A673 (cell line): ENCODE measurements at regions not wholly inside any gene's neighbourhood (a gene's known extent, or its start where the extent isn't known, plus 50 kb on each side); places are given as distances from the start of the nearest gene placed in this dataset.

Experiments
- BruUV-seq: library from RNA; stranded (reverse); fragments of 400-500 nt; replicated peaks from 2 replicates; lab custom pipeline; 2021; lab: Mats Ljungman, UMichigan
- CTCF ChIA-PET: fragments of 300-600 bp; sonication (Branson Sonifier 250); formaldehyde crosslinking; loops from one replicate; lab custom pipeline; 2022; ENCODE audit warnings: antibody characterized with exemption; lab: Charles Lee
- POLR2A ChIA-PET: fragments of 300-600 bp; sonication (Branson Sonifier 250); formaldehyde crosslinking; loops from one replicate; lab custom pipeline; 2022; ENCODE audit warnings: antibody characterized with exemption; ENCODE audit not compliant: low non-redundant PET; lab: Charles Lee
- DNase-seq: peaks from one replicate; pipeline ENCODE4 v3.0.0-alpha.2; 2015; ENCODE audit warnings: low spot score
- H3K27ac ChIP-seq: fragments of 200-600 bp; sonication (generic); 2 replicates; pipeline ENCODE4 v1.5.1; 2016; ENCODE audit warnings: mixed run types, low read depth, mild to moderate bottlenecking, mixed read lengths, antibody characterized with exemption, low read length; ENCODE audit not compliant: poor library complexity, severe bottlenecking
- H3K27me3 ChIP-seq: fragments of 200-600 bp; sonication (generic); replicated peaks from 2 replicates; pipeline ENCODE4 v1.6.1; 2017; ENCODE audit warnings: mixed run types, low read depth, mild to moderate bottlenecking, mixed read lengths, antibody characterized with exemption, low read length; ENCODE audit not compliant: insufficient read depth, poor library complexity
- H3K36me3 ChIP-seq: fragments of 200-600 bp; sonication (generic); 2 replicates; pipeline ENCODE4 v1.6.1; 2016; ENCODE audit warnings: mixed run types, mild to moderate bottlenecking, mixed read lengths, antibody characterized with exemption, low read length; ENCODE audit not compliant: insufficient read depth, poor library complexity, severe bottlenecking
- H3K4me1 ChIP-seq: fragments of 200-600 bp; sonication (generic); 2 replicates; pipeline ENCODE4 v1.6.1; 2017; ENCODE audit warnings: mixed run types, mild to moderate bottlenecking, mixed read lengths, antibody characterized with exemption, low read length; ENCODE audit not compliant: insufficient read depth, poor library complexity, severe bottlenecking
- H3K4me3 ChIP-seq: fragments of 200-600 bp; sonication (generic); 2 replicates; pipeline ENCODE4 v1.5.1; 2016; ENCODE audit warnings: low read depth, mixed run types, mild to moderate bottlenecking, mixed read lengths, low read length; ENCODE audit not compliant: poor library complexity, severe bottlenecking
- H3K9me3 ChIP-seq: fragments of 200-600 bp; sonication (generic); 2 replicates; pipeline ENCODE4 v1.6.1; 2016; ENCODE audit warnings: mixed run types, low read depth, mild to moderate bottlenecking, mixed read lengths, antibody characterized with exemption, low read length; ENCODE audit not compliant: poor library complexity, severe bottlenecking
- CTCF ChIP-seq: fragments of 300-800, 200-600 bp; sonication (generic); conservative IDR thresholded peaks from 2 replicates; pipeline ENCODE4 v1.5.1; 2017; ENCODE audit warnings: low read depth, mild to moderate bottlenecking, antibody characterized with exemption, low read length, moderate library complexity, mixed read lengths
- EZH2 ChIP-seq: fragments of 200-600 bp; sonication (generic); IDR thresholded peaks from 2 replicates; pipeline ENCODE4 v1.6.1; 2017; ENCODE audit warnings: borderline replicate concordance, low read depth, mild to moderate bottlenecking, mixed read lengths, antibody characterized with exemption, low read length; ENCODE audit not compliant: poor library complexity, severe bottlenecking
- intact Hi-C: fragments of 100-400 bp; cut with micrococcal nuclease; formaldehyde crosslinking; loops from one replicate; pipeline ENCODE4 v1.10.0; 2022; ENCODE audit not compliant: unreplicated experiment

DNA sequence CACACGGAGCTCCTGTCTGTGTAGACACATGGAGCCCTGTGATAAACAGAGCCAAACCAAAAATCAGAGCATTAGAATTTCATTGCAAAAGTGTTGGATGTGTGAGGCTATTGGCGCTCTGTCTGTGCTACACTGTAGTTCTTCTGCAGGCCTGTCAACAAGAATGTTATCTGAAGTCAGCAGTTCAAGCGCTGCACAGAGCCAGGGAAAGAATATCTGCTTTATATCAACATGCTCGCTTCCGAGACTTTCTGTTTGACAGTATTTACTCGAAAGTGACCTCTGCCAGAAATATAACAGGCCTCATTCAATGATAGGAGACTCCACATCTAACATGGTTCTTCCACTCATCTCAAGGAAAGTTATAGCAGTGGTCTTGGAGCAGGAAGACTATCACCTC is 118.3 kb downstream of the CCER1 start:
- ChIA-PET CTCF (interaction anchor here (0.6 kb wide), 1 partner anchor 104 kb away, joined by 5 read pairs; no protein-coding TSS in a partner anchor), POLR2A (no interaction called here)
- no peak overlapping the region for H3K27ac ChIP-seq
- no peak for DNase-seq
- H3K9me3 ChIP-seq = no peaks in the 10 kb centered on the region
- BruUV-seq = no TSS peak
- H3K4me3 ChIP-seq = no peak overlapping the region
- no peaks in the 10 kb centered on the region for H3K4me1 ChIP-seq
- intact Hi-C loops = no loop called here
- no peaks in the 10 kb centered on the region for H3K36me3 ChIP-seq
- TF ChIP-seq CTCF (no peak), EZH2 (no peak)
- H3K27me3 ChIP-seq = no peaks in the 10 kb centered on the region

- Histone ChIP-seq H3K27ac (no peak overlapping the region), H3K9me3 (no peaks in the 10 kb centered on the region), H3K36me3 (no peaks in the 10 kb centered on the region), H3K4me3 (no peak overlapping the region), H3K4me1 (no peaks in the 10 kb centered on the region), H3K27me3 (no peaks in the 10 kb centered on the region)
- BruUV-seq = no TSS peak
- CTCF ChIA-PET = no interaction called here
- intact Hi-C loops = no loop called here
- no peak for DNase-seq
- TF ChIP-seq EZH2 (no peak), CTCF (no peak)
- POLR2A ChIA-PET = no interaction called here
Measured at GRCh38 chr12:90833228-90833627, 121.7 kb downstream of the CCER1 start.

DNA sequence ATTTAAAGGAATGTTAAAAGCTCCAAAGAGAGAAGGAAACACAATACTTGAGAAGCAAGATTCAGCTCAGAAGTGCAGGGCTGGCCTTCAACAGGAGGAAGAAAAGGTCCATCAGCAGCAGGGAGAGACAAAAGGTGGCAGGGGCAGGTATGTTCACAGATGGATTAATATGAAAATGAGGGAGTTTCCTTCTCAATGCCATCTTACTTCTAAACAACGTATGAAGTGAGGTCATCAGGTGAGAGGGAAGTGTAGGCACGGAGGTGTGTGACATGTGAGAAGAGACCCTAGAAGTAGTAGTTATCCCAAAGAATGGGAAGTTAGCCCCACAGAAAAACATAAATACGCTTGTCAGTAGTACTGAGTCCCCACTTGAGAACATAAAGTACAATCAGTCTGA is 122.5 kb downstream of the CCER1 start:
- no peak for DNase-seq
- Histone ChIP-seq H3K4me1 (no peaks in the 10 kb centered on the region), H3K9me3 (no peaks in the 10 kb centered on the region), H3K27me3 (no peaks in the 10 kb centered on the region), H3K27ac (no peak overlapping the region), H3K36me3 (no peaks in the 10 kb centered on the region), H3K4me3 (no peak overlapping the region)
- ChIA-PET POLR2A (no interaction called here), CTCF (no interaction called here)
- intact Hi-C loops = no loop called here
- TF ChIP-seq CTCF (no peak), EZH2 (no peak)
- no TSS peak for BruUV-seq
